Brain microvascular endothelial cell (primary cell): ENCODE measurements at regions not wholly inside any gene's neighbourhood (a gene's known extent, or its start where the extent isn't known, plus 50 kb on each side); places are given as distances from the start of the nearest gene placed in this dataset.

ENCODE experiments used
- DNase-seq: peaks from one replicate; pipeline ENCODE4 v3.0.0-alpha.2; 2020
- H3K27ac ChIP-seq: fragments of 250-450 bp; sonication (Bioruptor Pico); 2 replicates; pipeline ENCODE4 v1.5.1; 2020; ENCODE audit warnings: mild to moderate bottlenecking, moderate library complexity
- H3K27me3 ChIP-seq: fragments of 250-450 bp; sonication (Bioruptor Pico); replicated peaks from 2 replicates; pipeline ENCODE4 v1.5.1; 2020; ENCODE audit warnings: mild to moderate bottlenecking
- H3K36me3 ChIP-seq: fragments of 250-450 bp; sonication (Bioruptor Pico); replicated peaks from 2 replicates; pipeline ENCODE4 v1.5.1; 2020; ENCODE audit warnings: mild to moderate bottlenecking
- H3K4me3 ChIP-seq: 2 replicates; pipeline ENCODE4 v1.5.1; 2011; ENCODE audit warnings: low read depth, mild to moderate bottlenecking, control low read depth, low read length, moderate library complexity
- CTCF ChIP-seq: IDR thresholded peaks from 2 replicates; pipeline ENCODE4 v1.5.1; 2011; ENCODE audit warnings: low read depth, mild to moderate bottlenecking, moderate library complexity, low read length, control low read depth, inconsistent platforms; ENCODE audit errors: missing control alignments
- in situ Hi-C: cut with HindIII; loops from 2 replicates; pipeline ENCODE4 v1.10.0; 2017; ENCODE audit warnings: low sequenced_read_pairs, low pct_ligation_motif_present

- no peaks in the 10 kb centered on the region for H3K36me3 ChIP-seq
- no peak overlapping the region for H3K4me3 ChIP-seq
- H3K27ac ChIP-seq, result no peak overlapping the region
- DNase-seq, result no peak
- no peaks in the 10 kb centered on the region for H3K27me3 ChIP-seq
- no peak for TF ChIP-seq CTCF
- in situ Hi-C loops, result no loop called here
These were observed 175.3 kb upstream of the SESN3 start for GRCh38 chr11:95406271-95406670.

DNA sequence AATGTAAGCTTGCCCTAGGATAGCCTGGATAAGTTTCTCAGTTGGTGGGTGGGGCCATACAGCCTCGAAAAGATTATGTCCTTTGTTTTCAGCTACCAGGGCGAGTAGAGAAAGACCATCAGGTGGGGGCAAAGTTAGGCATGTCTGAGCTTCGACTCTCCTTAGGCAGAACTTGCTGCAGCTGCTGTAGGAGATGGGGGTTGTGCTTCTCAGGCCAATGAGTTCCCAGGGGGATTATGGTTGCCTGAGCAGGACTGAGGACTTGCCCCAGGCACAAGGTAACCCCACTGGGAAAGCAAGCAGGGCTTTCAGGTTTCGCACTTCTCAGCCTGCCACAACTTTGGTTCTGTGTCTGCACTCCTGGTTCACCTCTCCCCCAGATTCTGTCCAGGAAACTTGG is 173.4 kb upstream of the SESN3 start:
- Histone ChIP-seq H3K27ac (no peak overlapping the region), H3K4me3 (no peak overlapping the region), H3K27me3 (no peaks in the 10 kb centered on the region), H3K36me3 (no peaks in the 10 kb centered on the region)
- in situ Hi-C loops, result no loop called here
- no peak for DNase-seq
- TF ChIP-seq CTCF, result no peak

DNA sequence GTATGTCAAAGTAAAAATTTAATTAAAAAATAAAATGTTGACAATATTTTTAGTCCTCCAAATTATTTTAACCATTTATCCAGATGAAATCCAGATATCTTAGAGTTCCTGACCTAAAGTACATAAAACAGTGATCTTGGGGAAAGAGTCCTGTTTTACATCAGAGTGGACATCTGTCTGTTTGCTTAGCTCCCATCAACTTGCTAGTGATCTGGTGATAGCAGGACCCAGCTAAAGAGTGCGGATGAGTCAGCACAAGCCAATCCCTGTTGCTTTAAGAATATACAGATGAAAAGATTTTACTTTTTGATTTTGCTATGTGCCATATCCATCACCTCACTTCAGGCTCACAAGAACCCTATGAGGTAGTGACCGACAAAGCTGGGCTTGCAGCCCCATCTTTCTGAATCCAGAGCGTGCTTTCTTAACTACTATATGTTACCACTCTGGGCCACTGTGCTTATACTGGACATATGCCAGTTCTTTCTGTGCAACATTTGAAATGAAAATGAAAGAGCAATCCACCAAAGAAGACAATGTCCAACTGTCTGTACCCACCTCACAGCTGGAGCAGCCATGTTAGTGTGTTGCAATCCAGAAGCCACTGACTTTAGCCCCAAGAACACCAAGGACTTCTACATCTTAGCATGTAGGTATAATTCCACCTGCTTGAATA is 167.6 kb upstream of the SESN3 start:
- DNase-seq, result peak; percentile 54
- TF ChIP-seq CTCF, result no peak
- H3K4me3 ChIP-seq, result no peak overlapping the region
- H3K36me3 ChIP-seq, result no peaks in the 10 kb centered on the region
- H3K27me3 ChIP-seq, result no peaks in the 10 kb centered on the region
- H3K27ac ChIP-seq, result no peak overlapping the region
- in situ Hi-C loops, result no loop called here

DNA sequence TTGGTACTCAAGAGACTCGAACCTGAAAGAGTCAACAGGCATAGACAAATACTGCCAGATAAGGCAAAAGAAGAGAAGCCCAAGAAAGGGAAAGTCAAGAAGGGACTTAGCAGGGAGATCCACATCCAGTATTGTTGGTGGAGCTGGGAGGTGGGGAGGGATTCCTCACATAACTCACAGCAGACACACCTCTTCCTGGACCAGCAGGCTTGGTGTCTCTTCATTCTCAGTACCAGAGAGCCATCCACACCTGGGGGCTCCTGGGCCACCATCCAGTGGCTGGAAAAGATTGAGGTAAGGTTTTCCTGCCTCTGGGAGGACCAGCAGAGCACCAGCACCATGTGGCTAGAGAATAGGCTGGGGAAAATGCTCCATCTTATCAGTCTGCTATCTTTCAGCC is 161.6 kb upstream of the SESN3 start:
- DNase-seq, result no peak
- TF ChIP-seq CTCF, result no peak
- Histone ChIP-seq H3K4me3 (no peak overlapping the region), H3K27me3 (no peaks in the 10 kb centered on the region), H3K36me3 (no peaks in the 10 kb centered on the region), H3K27ac (no peak overlapping the region)
- in situ Hi-C loops, result no loop called here

DNA sequence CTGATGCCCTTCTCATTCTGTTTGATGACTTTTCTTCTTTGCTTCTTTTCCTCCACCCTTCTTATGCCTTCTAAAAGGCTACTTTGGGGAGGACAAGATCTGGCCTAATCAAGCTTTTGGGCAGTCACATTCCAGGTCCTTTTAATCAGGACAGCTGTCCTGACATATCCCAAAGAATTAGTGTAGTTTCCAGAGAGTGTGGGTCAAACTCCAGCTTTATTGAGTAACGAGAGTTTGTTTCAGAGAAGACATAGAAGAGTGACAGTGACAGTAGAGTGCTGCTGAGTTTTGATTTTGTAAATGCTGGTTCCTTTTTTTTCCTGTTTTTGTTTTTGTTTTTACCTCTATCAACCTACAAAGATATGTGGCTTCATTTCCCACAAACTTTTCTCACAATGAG is 158.4 kb upstream of the SESN3 start:
- H3K36me3 ChIP-seq, result no peaks in the 10 kb centered on the region
- no peak for DNase-seq
- no peak overlapping the region for H3K4me3 ChIP-seq
- H3K27ac ChIP-seq, result no peak overlapping the region
- no peak for TF ChIP-seq CTCF
- in situ Hi-C loops, result no loop called here
- H3K27me3 ChIP-seq, result no peaks in the 10 kb centered on the region

- Histone ChIP-seq H3K27ac (no peak overlapping the region), H3K4me3 (no peak overlapping the region), H3K36me3 (no peaks in the 10 kb centered on the region), H3K27me3 (no peaks in the 10 kb centered on the region)
- in situ Hi-C loops, result no loop called here
- DNase-seq, result no peak
- no peak for TF ChIP-seq CTCF
These were observed 157.1 kb upstream of the SESN3 start for GRCh38 chr11:95388086-95388485.
